Endothelial cell of umbilical vein (primary cell): ENCODE measurements at regions not wholly inside any gene's neighbourhood (a gene's known extent, or its start where the extent isn't known, plus 50 kb on each side); places are given as distances from the start of the nearest gene placed in this dataset.

Source experiments
- BruUV-seq: library from RNA; stranded (reverse); fragments of 400-500 nt; replicated peaks from 2 replicates; lab custom pipeline; 2021; lab: Mats Ljungman, UMichigan
- CTCF ChIA-PET: fragments of 300-600, 350-600 bp; sonication (Branson Sonifier 250); formaldehyde crosslinking; loops from one replicate; lab custom pipeline; 2021; ENCODE audit warnings: antibody characterized with exemption, inconsistent platforms; lab: Charles Lee
- POLR2A ChIA-PET: fragments of 300-600, 350-600 bp; sonication (Branson Sonifier 250); formaldehyde crosslinking; loops from one replicate; lab custom pipeline; 2021; ENCODE audit warnings: antibody characterized with exemption, inconsistent platforms; lab: Charles Lee
- DNase-seq: peaks from one replicate; pipeline ENCODE4 v3.0.0-alpha.2; 2011; ENCODE audit warnings: low read depth, low spot score
- FAIRE-seq: peaks from 2 replicates; lab custom pipeline; 2011; peaks lifted over from hg19 to GRCh38; lab: Jason Lieb, UNC
- H2AFZ ChIP-seq: 2 replicates; pipeline ENCODE4 v1.6.0; 2012; ENCODE audit warnings: low read depth, low read length, control low read depth, inconsistent platforms
- H3K27ac ChIP-seq: 2 replicates; pipeline ENCODE4 v1.5.1; 2011; ENCODE audit warnings: low read depth, mild to moderate bottlenecking, control low read depth, low read length, moderate library complexity; ENCODE audit not compliant: insufficient read depth
- H3K27me3 ChIP-seq, 2 experiments: 2 replicates each; pipeline versions ENCODE4 v1.6.0 to v1.6.1; 2011; ENCODE audit warnings: low read length in 2 of 2, mixed read lengths in 1 of 2; ENCODE audit not compliant: control insufficient read depth in 2 of 2, insufficient read depth in 2 of 2
- H3K36me3 ChIP-seq, 2 experiments: 2 replicates in 1 of 2; 3 replicates in 1 of 2; pipeline ENCODE4 v1.5.1; 2011; ENCODE audit warnings: low read length in 2 of 2, mild to moderate bottlenecking in 1 of 2, moderate library complexity in 1 of 2; ENCODE audit not compliant: control insufficient read depth in 2 of 2, insufficient read depth in 2 of 2; ENCODE audit errors: extremely low read depth in 1 of 2
- H3K4me1 ChIP-seq: 3 replicates; pipeline ENCODE4 v1.5.1; 2011; ENCODE audit warnings: mild to moderate bottlenecking, low read length; ENCODE audit not compliant: control insufficient read depth, insufficient read depth; ENCODE audit errors: extremely low read depth
- H3K4me2 ChIP-seq: 2 replicates; pipeline ENCODE4 v1.6.1; 2011; ENCODE audit warnings: low read length, control low read depth, mixed read lengths; ENCODE audit not compliant: insufficient read depth
- H3K4me3 ChIP-seq, 3 experiments: fragments of 200-600 bp in 1 of 3; sonication (generic), shearing (Covaris generic) in 1 of 3; replicated peaks in 1 of 3; 2 replicates each; pipeline ENCODE4 v1.5.1; 2011 to 2016; ENCODE audit warnings: control low read depth in 3 of 3, low read length in 3 of 3, mild to moderate bottlenecking in 2 of 3, inconsistent platforms in 1 of 3, low read depth in 1 of 3, moderate library complexity in 1 of 3; ENCODE audit not compliant: insufficient read depth in 1 of 3
- H3K79me2 ChIP-seq: 2 replicates; pipeline ENCODE4 v1.6.0; 2012; ENCODE audit warnings: low read length, inconsistent platforms; ENCODE audit not compliant: control insufficient read depth, insufficient read depth
- H3K9ac ChIP-seq: replicated peaks from 2 replicates; pipeline ENCODE3; 2011; ENCODE audit warnings: low read length, control low read depth; ENCODE audit not compliant: insufficient read depth; ENCODE audit errors: extremely low read depth
- H3K9me1 ChIP-seq: replicated peaks from 3 replicates; pipeline ENCODE4 v1.6.0; 2011; ENCODE audit warnings: mild to moderate bottlenecking, low read length; ENCODE audit not compliant: control insufficient read depth, insufficient read depth; ENCODE audit errors: extremely low read depth
- H3K9me3 ChIP-seq: replicated peaks from 2 replicates; pipeline ENCODE4 v1.5.1; 2012; ENCODE audit warnings: low read length, inconsistent platforms; ENCODE audit not compliant: control insufficient read depth, insufficient read depth
- H4K20me1 ChIP-seq: replicated peaks from 2 replicates; pipeline ENCODE3; 2011; ENCODE audit warnings: mild to moderate bottlenecking, low read length; ENCODE audit not compliant: control insufficient read depth, insufficient read depth; ENCODE audit errors: extremely low read depth
- EZH2 ChIP-seq: IDR thresholded peaks from 2 replicates; pipeline ENCODE4 v1.6.1; 2012; ENCODE audit warnings: borderline replicate concordance, low read depth, mild to moderate bottlenecking, moderate library complexity, low read length, inconsistent platforms; ENCODE audit not compliant: severe bottlenecking
- FOS ChIP-seq: IDR thresholded peaks from 2 replicates; pipeline ENCODE4 v1.6.1; 2011; ENCODE audit warnings: mild to moderate bottlenecking, low read length, moderate library complexity, borderline replicate concordance; ENCODE audit not compliant: insufficient read depth
- GATA2 ChIP-seq: IDR thresholded peaks from 2 replicates; pipeline ENCODE4 v1.7.0; 2011; ENCODE audit warnings: low read depth, mild to moderate bottlenecking, moderate library complexity, mixed read lengths, low read length; ENCODE audit not compliant: insufficient read length, insufficient read depth
- JUN ChIP-seq: IDR thresholded peaks from 2 replicates; pipeline ENCODE4 v1.6.1; 2011; ENCODE audit warnings: borderline replicate concordance, low read depth; ENCODE audit not compliant: insufficient read length, insufficient read depth
- MYC ChIP-seq: IDR thresholded peaks from one replicate; pipeline ENCODE4 v1.6.1; 2011; ENCODE audit warnings: mild to moderate bottlenecking, low read depth, low read length
- POLR2A ChIP-seq: IDR thresholded peaks from 2 replicates; pipeline ENCODE4 v1.6.1; 2012; ENCODE audit warnings: low read depth, mild to moderate bottlenecking, control low read depth, low read length
- POLR2AphosphoS5 ChIP-seq: IDR thresholded peaks from 2 replicates; pipeline ENCODE4 v1.6.1; 2012; ENCODE audit warnings: low read depth, mild to moderate bottlenecking, control low read depth, low read length, moderate library complexity; ENCODE audit not compliant: insufficient read depth
- dilution Hi-C: fragments of 300-500 bp; cut with MboI; formaldehyde crosslinking; loops from one replicate; pipeline ENCODE4 v1.15.0; 2019; ENCODE audit warnings: low sequenced_read_pairs; ENCODE audit not compliant: extremely low pct_ligation_motif_present
- intact Hi-C: fragments of 100-400 bp; cut with micrococcal nuclease; formaldehyde crosslinking; loops from one replicate; pipeline ENCODE4 v1.10.0; 2022
- TF ChIP-seq, protein P1 (sequence below): IDR thresholded peaks from 2 replicates; pipeline ENCODE4 v1.6.1; 2011; ENCODE audit not compliant: insufficient read depth, insufficient read length
- TF ChIP-seq, protein P2 (sequence below), 2 donors: IDR thresholded peaks; 1 replicate in 1 of 2; 2 replicates in 1 of 2; pipeline ENCODE4 v1.5.1; 2011; ENCODE audit warnings: low read length in 2 of 2, mild to moderate bottlenecking in 2 of 2, moderate library complexity in 2 of 2, control low read depth in 1 of 2, inconsistent platforms in 1 of 2, low read depth in 1 of 2; ENCODE audit not compliant: insufficient read depth in 1 of 2; ENCODE audit errors: extremely low read depth in 1 of 2

DNA sequence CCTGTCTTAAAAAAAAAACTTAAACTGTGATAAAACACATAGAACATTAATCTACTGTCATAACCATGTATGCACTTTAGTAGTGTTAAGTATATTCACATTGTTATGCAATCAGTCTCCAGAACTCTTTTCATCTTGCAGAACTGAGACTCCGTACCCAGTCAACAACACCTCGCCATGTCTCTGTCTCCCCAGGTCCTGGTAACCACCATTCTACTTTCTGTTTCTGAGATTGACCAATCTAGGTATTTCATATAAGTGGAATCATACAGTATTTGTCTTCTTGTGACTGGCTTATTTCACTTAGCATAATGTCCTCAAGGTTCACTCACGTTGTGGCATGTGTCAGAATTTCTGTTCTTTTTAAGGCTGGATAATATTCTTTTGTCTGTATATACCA lies 290.8 kb upstream of the CXCR4 start:
- Histone ChIP-seq H3K27me3 (no peaks in the 10 kb centered on the region), H4K20me1 (no peaks in the 10 kb centered on the region), H3K27ac (no peak overlapping the region), H3K36me3 (no peaks in the 10 kb centered on the region), H3K9me3 (no peaks in the 10 kb centered on the region), H3K9me1 (no peaks in the 10 kb centered on the region), H3K9ac (no peak overlapping the region), H3K4me1 (no peaks in the 10 kb centered on the region), H3K4me3 (no peak overlapping the region), H3K4me2 (no peak overlapping the region), H2AFZ (no peak overlapping the region), H3K79me2 (no peaks in the 10 kb centered on the region)
- CTCF ChIA-PET = no interaction called here
- intact Hi-C loops (no loop called here), dilution Hi-C loops (no loop called here)
- BruUV-seq = no TSS peak
- POLR2A ChIA-PET = no interaction called here
- DNase-seq (no peak), FAIRE-seq (no peak)
- TF ChIP-seq MYC (no peak), GATA2 (no peak), POLR2A (no peak), EZH2 (no peak), POLR2AphosphoS5 (no peak), JUN (no peak), FOS (no peak)
- TF ChIP-seq, protein P1, sequence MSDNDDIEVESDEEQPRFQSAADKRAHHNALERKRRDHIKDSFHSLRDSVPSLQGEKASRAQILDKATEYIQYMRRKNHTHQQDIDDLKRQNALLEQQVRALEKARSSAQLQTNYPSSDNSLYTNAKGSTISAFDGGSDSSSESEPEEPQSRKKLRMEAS = no peak
- TF ChIP-seq, protein P2, sequence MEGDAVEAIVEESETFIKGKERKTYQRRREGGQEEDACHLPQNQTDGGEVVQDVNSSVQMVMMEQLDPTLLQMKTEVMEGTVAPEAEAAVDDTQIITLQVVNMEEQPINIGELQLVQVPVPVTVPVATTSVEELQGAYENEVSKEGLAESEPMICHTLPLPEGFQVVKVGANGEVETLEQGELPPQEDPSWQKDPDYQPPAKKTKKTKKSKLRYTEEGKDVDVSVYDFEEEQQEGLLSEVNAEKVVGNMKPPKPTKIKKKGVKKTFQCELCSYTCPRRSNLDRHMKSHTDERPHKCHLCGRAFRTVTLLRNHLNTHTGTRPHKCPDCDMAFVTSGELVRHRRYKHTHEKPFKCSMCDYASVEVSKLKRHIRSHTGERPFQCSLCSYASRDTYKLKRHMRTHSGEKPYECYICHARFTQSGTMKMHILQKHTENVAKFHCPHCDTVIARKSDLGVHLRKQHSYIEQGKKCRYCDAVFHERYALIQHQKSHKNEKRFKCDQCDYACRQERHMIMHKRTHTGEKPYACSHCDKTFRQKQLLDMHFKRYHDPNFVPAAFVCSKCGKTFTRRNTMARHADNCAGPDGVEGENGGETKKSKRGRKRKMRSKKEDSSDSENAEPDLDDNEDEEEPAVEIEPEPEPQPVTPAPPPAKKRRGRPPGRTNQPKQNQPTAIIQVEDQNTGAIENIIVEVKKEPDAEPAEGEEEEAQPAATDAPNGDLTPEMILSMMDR (IDR thresholded peaks at IDR 0.05; ENCODE audit: extremely low read depth in 1 of 2, insufficient read depth in 1 of 2, low read depth in 1 of 2, low read length in 2 of 2) = no peak
